ENCODE measurements at regions not wholly inside any gene's neighbourhood (a gene's known extent, or its start where the extent isn't known, plus 50 kb on each side); places are given as distances from the start of the nearest gene placed in this dataset.
"Not testable (repeated sequence)": the region's sequence is repeated elsewhere in the genome, so short reads cannot be mapped to it uniquely, and the experiment has no call there.

DNA sequence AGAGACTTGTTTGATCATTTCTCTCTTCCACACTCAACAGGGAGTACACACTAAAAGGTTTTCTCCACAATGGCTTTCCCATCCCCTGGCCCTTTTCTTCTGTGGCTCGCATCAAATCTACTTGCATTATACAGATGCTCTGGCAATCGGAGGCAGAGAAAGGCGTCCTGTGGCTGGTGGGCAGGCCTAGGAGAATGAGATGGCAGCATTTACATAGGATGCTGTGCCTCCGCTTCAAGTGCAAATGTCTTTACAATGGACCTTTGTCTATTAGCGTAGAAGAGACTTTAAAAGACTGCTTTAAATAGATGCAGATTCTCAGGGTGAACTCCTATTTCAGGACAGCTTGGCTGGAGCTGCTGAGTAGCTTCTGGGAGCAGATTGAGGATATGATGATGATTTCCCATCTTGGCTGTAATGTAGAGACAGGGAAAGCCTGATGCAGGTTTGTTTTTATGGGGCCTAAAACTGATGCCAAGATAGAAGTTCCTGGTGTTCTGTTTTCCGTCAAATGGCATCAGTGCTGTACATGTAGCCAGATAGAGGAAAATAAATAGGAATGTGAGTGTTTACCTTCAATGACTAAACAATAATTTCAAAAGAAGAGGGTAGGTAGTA is 423.4 kb downstream of the RND3 start:
- Histone ChIP-seq H3K4me1 (ENCODE audit: control insufficient read depth, insufficient read depth, low read length) (no peaks in the 10 kb centered on the region), H3K9me3 (ENCODE audit: control insufficient read depth, low read depth, low read length) (no peaks in the 10 kb centered on the region), H3K27me3 (ENCODE audit: control insufficient read depth, insufficient read depth, low read length) (no peaks in the 10 kb centered on the region), H3K27ac (ENCODE audit: low read length) (no peak overlapping the region), H3K4me3 (ENCODE audit: low read length) (no peak overlapping the region), H3K36me3 (ENCODE audit: control insufficient read depth, insufficient read depth, low read length) (no peaks in the 10 kb centered on the region)
- WGBS (ENCODE audit: insufficient coverage, low lambda C conversion rate): 100% methylated on average over 1 of the region's 6 CpGs
- DNase-seq: no peak

DNA sequence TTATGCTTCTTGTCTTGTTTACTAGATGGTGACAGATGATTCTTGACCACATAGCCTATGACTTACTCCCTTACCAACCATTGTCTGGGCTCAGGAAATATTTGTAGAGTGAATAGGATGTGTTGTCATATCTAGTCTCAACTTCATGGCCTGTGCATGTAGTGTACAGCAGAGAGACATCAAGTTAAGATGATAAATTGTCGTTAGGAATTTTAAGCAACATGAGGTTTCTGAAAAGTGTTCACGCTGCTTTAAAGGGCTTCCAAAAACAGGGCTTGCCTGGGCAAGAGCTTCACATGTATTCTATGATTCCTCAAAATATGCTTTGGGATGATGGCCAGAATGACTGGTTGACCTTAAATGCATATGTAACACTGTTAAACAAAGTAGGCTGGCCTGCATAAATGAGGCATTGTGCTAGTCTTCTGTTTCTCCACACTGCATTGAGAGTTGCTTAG is 424.0 kb downstream of the RND3 start:
- 88% methylated on average over 2 of the region's 2 CpGs for WGBS (ENCODE audit: insufficient coverage, low lambda C conversion rate)
- Histone ChIP-seq H3K4me3 (ENCODE audit: low read length) (no peak overlapping the region), H3K36me3 (ENCODE audit: control insufficient read depth, insufficient read depth, low read length) (no peaks in the 10 kb centered on the region), H3K27me3 (ENCODE audit: control insufficient read depth, insufficient read depth, low read length) (no peaks in the 10 kb centered on the region), H3K27ac (ENCODE audit: low read length) (no peak overlapping the region), H3K4me1 (ENCODE audit: control insufficient read depth, insufficient read depth, low read length) (no peaks in the 10 kb centered on the region), H3K9me3 (ENCODE audit: control insufficient read depth, low read depth, low read length) (no peaks in the 10 kb centered on the region)
- no peak for DNase-seq

DNA sequence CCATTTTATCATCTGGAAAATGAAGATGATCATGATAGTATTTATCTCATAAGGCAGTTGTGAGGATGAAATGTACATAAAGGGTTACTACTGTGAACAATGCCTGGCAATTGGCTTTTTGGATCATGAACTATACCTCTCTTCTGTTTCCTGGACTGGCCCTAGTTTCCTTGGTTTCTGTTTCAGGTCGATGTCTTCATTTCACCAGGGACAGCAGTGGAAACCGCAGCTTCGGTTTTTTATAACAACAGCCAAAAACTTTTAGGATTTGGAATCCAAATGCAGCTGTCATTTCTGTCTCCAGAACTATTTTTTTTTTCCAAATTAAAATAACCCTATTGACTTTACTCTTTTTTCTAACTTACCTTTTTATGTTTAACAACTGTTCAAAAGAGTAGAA is 425.1 kb downstream of the RND3 start:
- H3K4me3 ChIP-seq (ENCODE audit: low read length): no peak overlapping the region
- no peaks in the 10 kb centered on the region for H3K27me3 ChIP-seq (ENCODE audit: control insufficient read depth, insufficient read depth, low read length)
- no peaks in the 10 kb centered on the region for H3K36me3 ChIP-seq (ENCODE audit: control insufficient read depth, insufficient read depth, low read length)
- no peaks in the 10 kb centered on the region for H3K4me1 ChIP-seq (ENCODE audit: control insufficient read depth, insufficient read depth, low read length)
- H3K27ac ChIP-seq (ENCODE audit: low read length): no peak overlapping the region
- WGBS (ENCODE audit: insufficient coverage, low lambda C conversion rate): no CpG with 5 or more reads among the region's 3 CpGs
- DNase-seq: no peak
- H3K9me3 ChIP-seq (ENCODE audit: control insufficient read depth, low read depth, low read length): no peaks in the 10 kb centered on the region

DNA sequence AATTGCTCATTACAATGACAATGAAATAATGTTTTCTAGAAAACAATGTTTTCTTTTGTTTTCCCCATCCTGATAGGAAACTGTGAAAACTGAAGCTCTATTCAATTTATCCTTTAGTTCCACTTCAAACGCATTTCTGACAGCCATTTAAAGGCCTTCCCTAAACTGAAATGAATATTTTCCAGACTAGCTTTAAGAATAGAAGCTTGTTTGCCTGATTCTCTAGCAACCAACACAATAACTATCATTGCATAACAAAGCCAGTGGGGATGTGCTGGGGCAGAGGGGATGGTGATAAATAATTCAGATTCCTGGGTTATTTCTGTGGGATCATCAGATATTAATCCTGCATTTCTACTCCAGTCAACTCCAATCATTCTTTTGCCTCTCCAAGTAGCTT is 427.1 kb downstream of the RND3 start:
- Histone ChIP-seq H3K4me1 (ENCODE audit: control insufficient read depth, insufficient read depth, low read length) (no peaks in the 10 kb centered on the region), H3K27ac (ENCODE audit: low read length) (no peak overlapping the region), H3K4me3 (ENCODE audit: low read length) (no peak overlapping the region), H3K27me3 (ENCODE audit: control insufficient read depth, insufficient read depth, low read length) (no peaks in the 10 kb centered on the region), H3K9me3 (ENCODE audit: control insufficient read depth, low read depth, low read length) (peaks cover under 1% of the 10 kb centered on the region), H3K36me3 (ENCODE audit: control insufficient read depth, insufficient read depth, low read length) (no peaks in the 10 kb centered on the region)
- DNase-seq: no peak
- WGBS (ENCODE audit: insufficient coverage, low lambda C conversion rate): no CpG with 5 or more reads among the region's 1 CpG

DNA sequence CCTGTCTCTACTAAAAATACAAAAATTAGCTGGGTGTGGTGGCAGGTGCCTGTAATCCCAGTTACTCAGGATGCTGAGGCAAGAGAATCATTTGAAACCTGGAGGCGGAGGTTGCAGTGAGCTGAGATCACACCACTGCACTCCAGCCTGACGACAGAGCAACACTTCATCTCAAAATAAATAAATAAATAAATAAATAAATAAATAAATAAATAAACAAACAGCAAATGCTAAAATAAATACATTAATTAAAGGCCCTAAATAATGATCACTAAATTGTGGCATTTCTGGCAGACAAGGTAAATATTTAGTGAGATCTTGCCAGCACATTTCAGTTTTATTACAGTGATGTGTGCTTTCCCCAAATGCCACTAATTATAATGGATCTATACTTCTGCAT is 427.8 kb downstream of the RND3 start:
- H3K27me3 ChIP-seq (ENCODE audit: control insufficient read depth, insufficient read depth, low read length); H3K4me3 ChIP-seq (ENCODE audit: low read length); DNase-seq; H3K4me1 ChIP-seq (ENCODE audit: control insufficient read depth, insufficient read depth, low read length); H3K27ac ChIP-seq (ENCODE audit: low read length); H3K9me3 ChIP-seq (ENCODE audit: control insufficient read depth, low read depth, low read length); H3K36me3 ChIP-seq (ENCODE audit: control insufficient read depth, insufficient read depth, low read length): not testable (repeated sequence)
- WGBS (ENCODE audit: insufficient coverage, low lambda C conversion rate): 100% methylated on average over 1 of the region's 2 CpGs

DNA sequence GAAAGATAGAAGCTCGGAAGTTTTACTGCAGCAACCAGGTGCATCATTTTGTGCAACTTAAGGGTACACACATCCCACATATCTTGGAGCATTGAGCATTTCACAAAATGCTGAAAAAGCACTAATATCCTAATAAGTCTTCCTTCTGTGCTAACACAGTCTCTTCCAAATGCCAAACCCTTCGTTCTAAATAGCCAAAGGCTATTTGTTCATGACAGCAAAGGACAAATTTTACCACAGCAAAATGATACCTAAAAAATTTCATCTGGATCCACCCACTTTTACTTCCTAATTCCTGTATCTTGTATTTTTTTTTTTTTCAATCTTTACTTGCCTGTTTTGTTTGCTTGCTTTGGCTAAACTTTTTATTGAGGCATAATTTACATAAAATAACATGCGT is 435.0 kb downstream of the RND3 start:
- H3K27me3 ChIP-seq (ENCODE audit: control insufficient read depth, insufficient read depth, low read length): no peaks in the 10 kb centered on the region
- no peak overlapping the region for H3K4me3 ChIP-seq (ENCODE audit: low read length)
- peaks cover 3% of the 10 kb centered on the region for H3K9me3 ChIP-seq (ENCODE audit: control insufficient read depth, low read depth, low read length)
- WGBS (ENCODE audit: insufficient coverage, low lambda C conversion rate): 92% methylated on average over 2 of the region's 3 CpGs
- no peaks in the 10 kb centered on the region for H3K4me1 ChIP-seq (ENCODE audit: control insufficient read depth, insufficient read depth, low read length)
- DNase-seq: no peak
- H3K27ac ChIP-seq (ENCODE audit: low read length): no peak overlapping the region
- no peaks in the 10 kb centered on the region for H3K36me3 ChIP-seq (ENCODE audit: control insufficient read depth, insufficient read depth, low read length)

DNA sequence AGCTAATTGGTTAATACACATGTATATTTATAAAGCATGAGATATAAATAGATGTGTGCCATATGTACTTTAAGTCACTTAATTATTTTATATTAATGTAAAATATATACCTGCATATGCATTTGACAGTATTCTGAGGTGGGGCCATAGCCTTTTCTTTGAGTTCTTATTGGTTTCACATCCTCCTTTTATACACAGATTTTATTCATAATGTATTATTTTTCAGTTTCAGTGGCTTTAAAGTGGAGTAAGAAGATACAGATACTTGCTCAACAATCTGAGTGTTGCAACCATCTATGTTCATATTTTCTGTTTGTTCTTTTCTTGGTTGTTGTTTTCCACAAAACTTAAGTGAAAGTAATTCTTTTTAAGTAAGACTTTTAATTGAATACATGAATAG is 436.5 kb downstream of the RND3 start:
- Histone ChIP-seq H3K27ac (ENCODE audit: low read length) (no peak overlapping the region), H3K4me3 (ENCODE audit: low read length) (no peak overlapping the region), H3K27me3 (ENCODE audit: control insufficient read depth, insufficient read depth, low read length) (no peaks in the 10 kb centered on the region), H3K36me3 (ENCODE audit: control insufficient read depth, insufficient read depth, low read length) (no peaks in the 10 kb centered on the region), H3K9me3 (ENCODE audit: control insufficient read depth, low read depth, low read length) (peaks cover 3% of the 10 kb centered on the region), H3K4me1 (ENCODE audit: control insufficient read depth, insufficient read depth, low read length) (no peaks in the 10 kb centered on the region)
- no peak for DNase-seq

DNA sequence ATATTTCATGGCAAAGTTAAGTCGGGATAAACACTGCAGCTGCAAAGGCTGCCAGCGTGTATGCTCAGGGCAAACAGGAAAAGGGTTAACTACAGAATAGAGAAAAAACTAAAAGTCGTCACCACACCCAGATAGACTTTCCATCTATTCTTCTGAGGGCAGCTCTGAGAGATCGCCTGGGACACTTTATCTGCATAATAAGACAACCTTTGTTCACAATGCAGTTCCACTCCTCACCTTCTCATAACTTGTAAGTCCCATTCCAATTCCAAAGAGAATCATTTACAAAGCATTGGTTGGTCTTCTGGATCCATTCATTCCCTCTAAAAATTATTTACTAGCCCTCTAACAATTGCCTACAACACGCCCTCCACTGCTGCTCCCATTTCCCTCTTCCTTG is 437.4 kb downstream of the RND3 start:
- DNase-seq: no peak
- Histone ChIP-seq H3K27ac (ENCODE audit: low read length) (no peak overlapping the region), H3K27me3 (ENCODE audit: control insufficient read depth, insufficient read depth, low read length) (no peaks in the 10 kb centered on the region), H3K36me3 (ENCODE audit: control insufficient read depth, insufficient read depth, low read length) (no peaks in the 10 kb centered on the region), H3K9me3 (ENCODE audit: control insufficient read depth, low read depth, low read length) (no peaks in the 10 kb centered on the region), H3K4me1 (ENCODE audit: control insufficient read depth, insufficient read depth, low read length) (no peaks in the 10 kb centered on the region), H3K4me3 (ENCODE audit: low read length) (no peak overlapping the region)
- WGBS (ENCODE audit: insufficient coverage, low lambda C conversion rate): 81% methylated on average over 4 of the region's 5 CpGs

DNA sequence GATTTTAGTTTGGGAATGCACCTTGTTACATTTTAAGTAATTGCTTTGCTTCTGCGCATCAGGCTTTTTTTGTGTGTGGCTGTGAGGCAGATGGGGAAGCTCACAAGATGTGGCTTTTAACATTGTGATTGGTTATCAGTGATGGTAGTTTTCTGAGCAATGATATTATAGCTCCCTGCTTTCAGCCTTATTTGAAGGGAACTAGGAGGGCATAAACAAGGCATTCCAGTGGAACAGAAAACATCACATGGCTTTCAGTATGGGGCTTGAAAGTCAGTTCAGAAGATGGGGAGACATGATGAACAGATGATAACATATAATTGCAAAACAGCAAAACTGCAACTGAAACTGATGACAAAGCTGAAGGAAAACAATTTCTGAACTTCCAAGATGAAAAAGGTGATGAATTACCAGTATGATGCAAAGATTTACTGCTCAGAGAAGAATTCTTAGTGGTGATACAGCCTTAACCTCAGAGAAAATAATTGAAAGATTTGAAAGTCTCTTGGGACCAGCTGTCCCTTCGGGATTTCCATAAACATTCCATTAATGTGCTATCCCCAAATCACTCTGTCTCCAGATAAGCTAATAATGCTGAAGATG is 439.7 kb downstream of the RND3 start:
- Histone ChIP-seq H3K27me3 (ENCODE audit: control insufficient read depth, insufficient read depth, low read length) (no peaks in the 10 kb centered on the region), H3K4me3 (ENCODE audit: low read length) (no peak overlapping the region), H3K4me1 (ENCODE audit: control insufficient read depth, insufficient read depth, low read length) (no peaks in the 10 kb centered on the region), H3K36me3 (ENCODE audit: control insufficient read depth, insufficient read depth, low read length) (no peaks in the 10 kb centered on the region), H3K27ac (ENCODE audit: low read length) (no peak overlapping the region), H3K9me3 (ENCODE audit: control insufficient read depth, low read depth, low read length) (no peaks in the 10 kb centered on the region)
- WGBS (ENCODE audit: insufficient coverage, low lambda C conversion rate): no CpG with 5 or more reads among the region's 2 CpGs
- DNase-seq: no peak

DNA sequence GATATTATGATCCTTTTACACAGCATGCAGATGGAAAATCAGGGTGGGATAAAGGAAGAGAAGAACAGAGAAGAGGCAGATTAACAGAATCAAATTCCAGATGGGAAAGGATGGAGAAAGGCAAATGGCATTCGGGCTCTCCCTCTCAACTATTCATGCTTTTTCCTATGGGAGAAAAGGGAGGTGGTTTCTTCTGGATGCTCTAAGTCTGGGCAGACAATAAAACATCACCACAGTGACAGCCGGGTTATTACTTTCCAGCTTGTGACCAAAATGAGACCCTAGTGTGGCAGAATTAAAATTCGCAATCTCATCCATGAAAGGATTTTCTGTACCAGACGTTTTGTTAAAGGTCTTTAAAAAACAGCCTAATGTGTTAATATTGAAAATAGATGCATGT is 440.7 kb downstream of the RND3 start:
- Histone ChIP-seq H3K36me3 (ENCODE audit: control insufficient read depth, insufficient read depth, low read length) (no peaks in the 10 kb centered on the region), H3K27ac (ENCODE audit: low read length) (no peak overlapping the region), H3K27me3 (ENCODE audit: control insufficient read depth, insufficient read depth, low read length) (no peaks in the 10 kb centered on the region), H3K4me3 (ENCODE audit: low read length) (no peak overlapping the region), H3K9me3 (ENCODE audit: control insufficient read depth, low read depth, low read length) (no peaks in the 10 kb centered on the region), H3K4me1 (ENCODE audit: control insufficient read depth, insufficient read depth, low read length) (no peaks in the 10 kb centered on the region)
- 98% methylated on average over 4 of the region's 4 CpGs for WGBS (ENCODE audit: insufficient coverage, low lambda C conversion rate)
- no peak for DNase-seq

DNA sequence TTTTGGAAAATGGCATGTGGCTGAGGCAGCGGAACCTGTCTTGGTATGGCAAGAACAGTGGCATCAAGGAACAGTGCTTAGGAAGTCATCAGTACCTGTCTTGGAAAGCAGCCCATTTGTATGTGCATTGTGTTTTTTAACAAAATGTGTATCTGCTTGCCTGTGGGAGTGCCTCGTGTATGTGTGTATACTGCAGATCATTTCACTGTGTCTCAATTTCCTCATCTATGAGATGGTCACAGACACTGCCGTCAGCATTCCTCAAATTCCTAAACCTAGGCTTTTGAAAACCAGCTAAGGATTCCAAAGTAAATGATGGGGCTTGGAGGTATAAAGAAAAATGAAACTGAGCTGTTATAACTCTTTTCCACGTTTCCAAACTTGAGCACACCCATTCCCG is 441.3 kb downstream of the RND3 start:
- Histone ChIP-seq H3K4me3 (ENCODE audit: low read length) (no peak overlapping the region), H3K4me1 (ENCODE audit: control insufficient read depth, insufficient read depth, low read length) (no peaks in the 10 kb centered on the region), H3K27ac (ENCODE audit: low read length) (no peak overlapping the region), H3K27me3 (ENCODE audit: control insufficient read depth, insufficient read depth, low read length) (no peaks in the 10 kb centered on the region), H3K9me3 (ENCODE audit: control insufficient read depth, low read depth, low read length) (no peaks in the 10 kb centered on the region), H3K36me3 (ENCODE audit: control insufficient read depth, insufficient read depth, low read length) (no peaks in the 10 kb centered on the region)
- DNase-seq: no peak
- WGBS (ENCODE audit: insufficient coverage, low lambda C conversion rate): 83% methylated on average over 1 of the region's 5 CpGs
